Body of pancreas (tissue), 4 donors: ENCODE measurements at regions not wholly inside any gene's neighbourhood (a gene's known extent, or its start where the extent isn't known, plus 50 kb on each side); places are given as distances from the start of the nearest gene placed in this dataset.
"Not testable (repeated sequence)": the region's sequence is repeated elsewhere in the genome, so short reads cannot be mapped to it uniquely, and the experiment has no call there.

ENCODE experiments used
- ATAC-seq: fragments of 150-250 bp; one replicate; pipeline ENCODE4 v1.9.1; 2016
- DNase-seq, 4 donors: peaks; one replicate each; pipeline ENCODE4 v3.0.0-alpha.2; 2019
- H3K27ac ChIP-seq, 4 donors: fragments of 200-600 bp; sonication (generic); 1 replicate in 3 of 4; 2 replicates in 1 of 4; pipeline versions ENCODE4 v1.5.1 to v1.6.1; 2016 to 2019; ENCODE audit warnings: mild to moderate bottlenecking in 1 of 4, mixed read lengths in 1 of 4, moderate library complexity in 1 of 4
- H3K27me3 ChIP-seq, 2 donors: fragments of 200-600 bp; sonication (generic); one replicate each; pipeline ENCODE4 v1.6.0; 2016; ENCODE audit warnings: mild to moderate bottlenecking in 1 of 2
- H3K36me3 ChIP-seq, 2 donors: fragments of 200-600 bp; sonication (generic); replicated peaks in 1 of 2; 2 replicates each; pipeline ENCODE4 v1.5.1; 2016; ENCODE audit warnings: low read depth in 2 of 2; ENCODE audit not compliant: insufficient read depth in 1 of 2
- H3K4me1 ChIP-seq: fragments of 200-600 bp; sonication (generic); one replicate; pipeline ENCODE4 v1.6.0; 2016
- H3K4me3 ChIP-seq, 2 donors: fragments of 200-600 bp; sonication (generic); 1 replicate in 1 of 2; 2 replicates in 1 of 2; pipeline ENCODE4 v1.5.1; 2016 to 2019
- H3K9me3 ChIP-seq, 3 donors: fragments of 200-600 bp; sonication (generic); 1 replicate in 2 of 3; 2 replicates in 1 of 3; pipeline ENCODE4 v1.5.1; 2016
- CTCF ChIP-seq, 7 experiments: fragments of 450-650 bp in 4 of 7; fragments of 200-600 bp in 3 of 7; sonication (generic) in 3 of 7; IDR thresholded peaks; one replicate each; pipeline ENCODE4 v1.5.1; 2016 to 2019; ENCODE audit warnings: antibody characterized with exemption in 7 of 7
- POLR2A ChIP-seq, 3 donors: fragments of 450-650 bp; IDR thresholded peaks; one replicate each; pipeline ENCODE4 v1.6.1; 2016; ENCODE audit warnings: antibody characterized with exemption in 3 of 3, mild to moderate bottlenecking in 2 of 3
- WGBS, 2 donors: methylation state at CpG; one replicate each; pipeline ENCODE4 v1.1.5; 2017; 5-methylcytosine and 5-hydroxymethylcytosine counted together
- intact Hi-C: fragments of 100-400 bp; cut with DNase I; formaldehyde crosslinking; loops from one replicate; pipeline ENCODE4 v1.15.1; 2023

- WGBS, 2 donors: 82% methylated on average over 6 of the region's 6 CpGs
- Histone ChIP-seq H3K4me1 (no peaks in the 10 kb centered on the region), H3K9me3 (no peaks in the 10 kb centered on the region), H3K4me3 (no peak overlapping the region), H3K27ac (no peak overlapping the region), H3K27me3 (no peaks in the 10 kb centered on the region), H3K36me3 (no peaks in the 10 kb centered on the region)
- intact Hi-C loops: no loop called here
- TF ChIP-seq CTCF (IDR thresholded peaks at IDR 0.05) (no peak), POLR2A (IDR thresholded peaks at IDR 0.05) (no peak)
- DNase-seq: no peak
- no peak for ATAC-seq
Observed at GRCh38 chr1:118290571-118290970, 105.5 kb upstream of the SPAG17 start.

GRCh38 chr1:118290046-118290445, 105.0 kb upstream of the SPAG17 start:
- Histone ChIP-seq H3K36me3 (no peaks in the 10 kb centered on the region), H3K27me3 (no peaks in the 10 kb centered on the region), H3K9me3 (no peaks in the 10 kb centered on the region), H3K27ac (no peak overlapping the region), H3K4me3 (no peak overlapping the region), H3K4me1 (no peaks in the 10 kb centered on the region)
- no peak for TF ChIP-seq POLR2A (IDR thresholded peaks at IDR 0.05)
- no peak for TF ChIP-seq CTCF (IDR thresholded peaks at IDR 0.05)
- WGBS, 2 donors: 78 to 79% methylated on average over 4 of the region's 4 CpGs
- ATAC-seq (no peak), DNase-seq (no peak)
- intact Hi-C loops: no loop called here

- intact Hi-C loops, H3K4me3 ChIP-seq, H3K27me3 ChIP-seq, H3K27ac ChIP-seq, H3K4me1 ChIP-seq, DNase-seq, H3K9me3 ChIP-seq, ATAC-seq, H3K36me3 ChIP-seq: not testable (repeated sequence)
- WGBS, 2 donors: 81 to 85% methylated on average over 10 of the region's 10 CpGs
Observed at GRCh38 chr1:118280656-118281055, 95.6 kb upstream of the SPAG17 start.

- no peaks in the 10 kb centered on the region for H3K27me3 ChIP-seq
- no peaks in the 10 kb centered on the region for H3K36me3 ChIP-seq
- TF ChIP-seq POLR2A (IDR thresholded peaks at IDR 0.05) (no peak), CTCF (IDR thresholded peaks at IDR 0.05) (no peak)
- 37 to 41% methylated on average over 8 of the region's 8 CpGs for WGBS, 2 donors
- H3K4me1 ChIP-seq: no peaks in the 10 kb centered on the region
- ATAC-seq (no peak), DNase-seq (no peak)
- intact Hi-C loops: no loop called here
- H3K9me3 ChIP-seq: no peaks in the 10 kb centered on the region
- H3K4me3 ChIP-seq: no peak overlapping the region
- no peak overlapping the region for H3K27ac ChIP-seq
Observed at GRCh38 chr1:118275472-118276115, 90.6 kb upstream of the SPAG17 start.

GRCh38 chr1:118272884-118273283, 87.9 kb upstream of the SPAG17 start:
- Histone ChIP-seq H3K4me3 (no peak overlapping the region), H3K27me3 (no peaks in the 10 kb centered on the region), H3K9me3 (no peaks in the 10 kb centered on the region), H3K4me1 (no peaks in the 10 kb centered on the region), H3K27ac (no peak overlapping the region), H3K36me3 (no peaks in the 10 kb centered on the region)
- no peak for ATAC-seq
- 60 to 83% methylated on average over 5 of the region's 5 CpGs for WGBS, 2 donors
- DNase-seq: no peak
- intact Hi-C loops: no loop called here
- TF ChIP-seq POLR2A (IDR thresholded peaks at IDR 0.05) (no peak), CTCF (IDR thresholded peaks at IDR 0.05) (no peak)
